Smooth muscle cell (in vitro differentiated cells): ENCODE measurements at regions not wholly inside any gene's neighbourhood (a gene's known extent, or its start where the extent isn't known, plus 50 kb on each side); places are given as distances from the start of the nearest gene placed in this dataset.
A peak's percentile ranks its signal among the peaks of the same experiment; 100 is the strongest.

Source experiments
- DNase-seq: peaks from one replicate; lab custom pipeline; 2025; ENCODE audit not compliant: unreplicated experiment; lab: John Stamatoyannopoulos, UW
- H2AFZ ChIP-seq: fragments of 200-600 bp; sonication (generic); 2 replicates; pipeline ENCODE4 v1.6.0; 2016; ENCODE audit warnings: antibody characterized with exemption, low read depth, mild to moderate bottlenecking
- H3F3A ChIP-seq: fragments of 200-600 bp; sonication (generic); 2 replicates; pipeline ENCODE4 v1.6.0; 2017; ENCODE audit warnings: antibody characterized with exemption, low read depth
- H3K27ac ChIP-seq: fragments of 200-600 bp; sonication (generic); 2 replicates; pipeline ENCODE4 v1.5.1; 2016; ENCODE audit warnings: low read depth, mild to moderate bottlenecking
- H3K27me3 ChIP-seq: fragments of 200-600 bp; sonication (generic); 2 replicates; pipeline ENCODE4 v1.6.1; 2016; ENCODE audit warnings: low read depth, mild to moderate bottlenecking
- H3K36me3 ChIP-seq: fragments of 200-600 bp; sonication (generic); 2 replicates; pipeline ENCODE4 v1.5.1; 2016; ENCODE audit warnings: low read depth
- H3K4me1 ChIP-seq: fragments of 200-600 bp; sonication (generic); 2 replicates; pipeline ENCODE4 v1.5.1; 2016; ENCODE audit warnings: low read depth
- H3K4me2 ChIP-seq: fragments of 200-600 bp; sonication (generic); 2 replicates; pipeline ENCODE4 v1.6.0; 2016; ENCODE audit warnings: mild to moderate bottlenecking
- H3K4me3 ChIP-seq: fragments of 200-600 bp; sonication (generic); 2 replicates; pipeline ENCODE4 v1.5.1; 2016; ENCODE audit warnings: mild to moderate bottlenecking
- H3K79me2 ChIP-seq: fragments of 200-600 bp; sonication (generic); 2 replicates; pipeline ENCODE4 v1.6.0; 2016; ENCODE audit warnings: low read depth, mild to moderate bottlenecking
- H3K9ac ChIP-seq: fragments of 200-600 bp; sonication (generic); 2 replicates; pipeline ENCODE4 v1.6.0; 2016; ENCODE audit warnings: low read depth
- H3K9me3 ChIP-seq: fragments of 200-600 bp; sonication (generic); replicated peaks from 2 replicates; pipeline ENCODE4 v1.5.1; 2016; ENCODE audit warnings: low read depth
- H4K20me1 ChIP-seq: fragments of 200-600 bp; sonication (generic); 2 replicates; pipeline ENCODE4 v1.6.0; 2016; ENCODE audit warnings: low read depth
- WGBS: methylation state at CpG from one replicate; pipeline ENCODE4 v1.1.7; 2016; ENCODE audit warnings: low lambda C conversion rate; 5-methylcytosine and 5-hydroxymethylcytosine counted together
- TF ChIP-seq, protein P1 (sequence below): fragments of 200-600 bp; sonication (generic); IDR thresholded peaks from 2 replicates; pipeline ENCODE4 v1.5.1; 2017; ENCODE audit warnings: borderline replicate concordance, mild to moderate bottlenecking, antibody characterized with exemption; ENCODE audit not compliant: insufficient read depth, poor library complexity, severe bottlenecking

DNA sequence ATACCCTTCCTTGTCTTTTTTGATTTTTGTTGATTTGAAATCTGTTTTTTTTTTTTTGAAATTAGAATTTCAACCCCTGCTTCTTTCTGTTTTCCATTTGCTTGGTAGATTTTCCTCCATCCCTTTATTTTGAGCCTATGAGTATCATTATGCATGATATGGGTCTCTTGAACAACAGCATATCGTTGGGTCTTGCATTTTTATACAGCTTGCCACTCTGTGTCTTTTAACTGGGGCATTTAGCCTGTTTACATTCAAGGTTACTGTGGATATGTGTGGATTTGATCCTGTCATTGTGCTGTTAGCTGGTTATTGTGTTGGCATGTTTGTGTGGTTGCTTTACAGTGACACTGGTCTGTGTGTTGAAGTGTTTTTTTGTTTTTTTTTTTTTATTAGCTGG is 99.7 kb upstream of the P3H2 start:
- H3F3A ChIP-seq: no peaks in the 10 kb centered on the region
- no peak overlapping the region for H3K4me3 ChIP-seq
- no peaks in the 10 kb centered on the region for H3K79me2 ChIP-seq
- H2AFZ ChIP-seq: no peak overlapping the region
- H3K9me3 ChIP-seq: no peaks in the 10 kb centered on the region
- no peaks in the 10 kb centered on the region for H3K4me1 ChIP-seq
- no peak for DNase-seq
- H3K27ac ChIP-seq: no peak overlapping the region
- no peaks in the 10 kb centered on the region for H3K36me3 ChIP-seq
- no peaks in the 10 kb centered on the region for H3K27me3 ChIP-seq
- no peaks in the 10 kb centered on the region for H4K20me1 ChIP-seq
- TF ChIP-seq, protein P1, sequence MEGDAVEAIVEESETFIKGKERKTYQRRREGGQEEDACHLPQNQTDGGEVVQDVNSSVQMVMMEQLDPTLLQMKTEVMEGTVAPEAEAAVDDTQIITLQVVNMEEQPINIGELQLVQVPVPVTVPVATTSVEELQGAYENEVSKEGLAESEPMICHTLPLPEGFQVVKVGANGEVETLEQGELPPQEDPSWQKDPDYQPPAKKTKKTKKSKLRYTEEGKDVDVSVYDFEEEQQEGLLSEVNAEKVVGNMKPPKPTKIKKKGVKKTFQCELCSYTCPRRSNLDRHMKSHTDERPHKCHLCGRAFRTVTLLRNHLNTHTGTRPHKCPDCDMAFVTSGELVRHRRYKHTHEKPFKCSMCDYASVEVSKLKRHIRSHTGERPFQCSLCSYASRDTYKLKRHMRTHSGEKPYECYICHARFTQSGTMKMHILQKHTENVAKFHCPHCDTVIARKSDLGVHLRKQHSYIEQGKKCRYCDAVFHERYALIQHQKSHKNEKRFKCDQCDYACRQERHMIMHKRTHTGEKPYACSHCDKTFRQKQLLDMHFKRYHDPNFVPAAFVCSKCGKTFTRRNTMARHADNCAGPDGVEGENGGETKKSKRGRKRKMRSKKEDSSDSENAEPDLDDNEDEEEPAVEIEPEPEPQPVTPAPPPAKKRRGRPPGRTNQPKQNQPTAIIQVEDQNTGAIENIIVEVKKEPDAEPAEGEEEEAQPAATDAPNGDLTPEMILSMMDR: no peak
- no peak overlapping the region for H3K4me2 ChIP-seq
- H3K9ac ChIP-seq: no peak overlapping the region
- WGBS: 96% methylated on average over 1 of the region's 1 CpG

DNA sequence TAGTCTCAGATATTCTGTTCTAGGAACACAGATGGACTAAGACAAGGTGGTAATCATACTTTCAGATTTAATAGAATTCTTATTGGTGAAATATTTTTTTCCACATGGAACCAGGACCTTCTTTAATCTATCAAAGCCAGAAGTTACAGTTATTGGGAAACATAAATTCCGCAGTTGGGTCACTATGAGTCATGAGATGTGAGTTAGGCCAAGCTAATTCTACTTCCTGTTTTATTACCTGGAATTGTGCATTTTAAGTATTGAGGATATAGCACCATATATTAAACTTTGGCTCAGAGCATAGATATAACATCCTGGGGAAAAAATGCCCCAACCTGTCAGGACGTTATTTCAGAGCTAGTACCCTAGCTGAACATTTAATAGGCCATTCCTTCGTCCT is 96.4 kb upstream of the P3H2 start:
- Histone ChIP-seq H3K4me1 (no peaks in the 10 kb centered on the region), H4K20me1 (no peaks in the 10 kb centered on the region), H3K27me3 (no peaks in the 10 kb centered on the region), H3K9me3 (no peaks in the 10 kb centered on the region), H3K27ac (no peak overlapping the region), H3K4me2 (no peak overlapping the region), H3K9ac (no peak overlapping the region), H3K36me3 (no peaks in the 10 kb centered on the region), H2AFZ (no peak overlapping the region), H3K4me3 (no peak overlapping the region), H3F3A (no peaks in the 10 kb centered on the region), H3K79me2 (no peaks in the 10 kb centered on the region)
- WGBS: 95% methylated on average over 3 of the region's 3 CpGs
- DNase-seq: no peak
- TF ChIP-seq, protein P1: no peak

DNA sequence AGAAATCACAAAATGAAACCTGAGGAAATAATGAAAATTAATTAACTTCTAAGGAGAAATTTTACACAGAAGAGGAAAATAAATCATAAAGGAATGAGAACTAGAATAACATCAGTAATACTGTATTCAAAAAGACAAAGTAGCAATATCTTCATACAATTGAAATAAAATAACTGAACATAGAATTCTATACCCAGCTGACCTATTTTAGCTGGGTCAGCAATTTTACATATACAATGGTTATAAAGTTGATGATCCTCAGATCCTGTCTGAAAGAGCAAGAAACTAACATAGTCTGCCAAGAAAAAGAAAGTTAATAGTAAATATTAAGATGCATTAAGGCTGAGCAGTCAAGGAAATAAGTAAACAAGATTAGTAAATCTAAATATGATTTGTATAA is 93.0 kb upstream of the P3H2 start:
- no peaks in the 10 kb centered on the region for H3K27me3 ChIP-seq
- H2AFZ ChIP-seq: no peak overlapping the region
- H3K4me2 ChIP-seq: no peak overlapping the region
- no peak overlapping the region for H3K27ac ChIP-seq
- no peaks in the 10 kb centered on the region for H3K79me2 ChIP-seq
- no peaks in the 10 kb centered on the region for H3K36me3 ChIP-seq
- no peaks in the 10 kb centered on the region for H3F3A ChIP-seq
- no peak overlapping the region for H3K4me3 ChIP-seq
- no peaks in the 10 kb centered on the region for H3K9me3 ChIP-seq
- TF ChIP-seq, protein P1: no peak
- DNase-seq: no peak
- H4K20me1 ChIP-seq: no peaks in the 10 kb centered on the region
- no peaks in the 10 kb centered on the region for H3K4me1 ChIP-seq
- H3K9ac ChIP-seq: no peak overlapping the region

DNA sequence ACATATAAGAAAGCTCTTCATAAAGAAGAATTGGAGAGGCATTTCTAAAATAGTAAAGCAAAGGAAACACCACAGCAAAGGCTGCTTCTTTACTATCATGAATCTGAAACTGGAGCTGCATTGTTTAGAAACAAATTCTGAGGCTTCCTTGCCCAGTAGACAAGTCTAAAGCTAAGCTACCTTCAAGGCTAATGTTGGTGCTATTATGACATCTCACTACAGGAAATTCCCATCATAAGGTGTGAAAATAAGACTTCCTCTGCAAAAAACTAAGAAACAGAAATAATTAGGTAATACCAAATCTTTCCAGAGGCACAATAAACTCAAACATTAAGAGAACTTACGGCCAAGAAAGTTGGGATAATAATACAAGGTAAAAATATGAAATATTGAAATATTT is 89.9 kb upstream of the P3H2 start:
- H3K36me3 ChIP-seq: no peaks in the 10 kb centered on the region
- H3K9me3 ChIP-seq: no peaks in the 10 kb centered on the region
- 93% methylated on average over 1 of the region's 1 CpG for WGBS
- no peak for DNase-seq
- peak overlapping the region; percentile 26 for H2AFZ ChIP-seq
- H3F3A ChIP-seq: no peaks in the 10 kb centered on the region
- no peaks in the 10 kb centered on the region for H3K4me1 ChIP-seq
- no peak overlapping the region for H3K27ac ChIP-seq
- no peak overlapping the region for H3K4me3 ChIP-seq
- no peak overlapping the region for H3K4me2 ChIP-seq
- H3K9ac ChIP-seq: no peak overlapping the region
- TF ChIP-seq, protein P1: no peak
- H3K27me3 ChIP-seq: no peaks in the 10 kb centered on the region
- H3K79me2 ChIP-seq: no peaks in the 10 kb centered on the region
- no peaks in the 10 kb centered on the region for H4K20me1 ChIP-seq
